ENCODE measurements at regions not wholly inside any gene's neighbourhood (a gene's known extent, or its start where the extent isn't known, plus 50 kb on each side); places are given as distances from the start of the nearest gene placed in this dataset.

- Histone ChIP-seq H3K36me3 (ENCODE audit: control insufficient read depth, insufficient read depth, low read length) (no peaks in the 10 kb centered on the region), H3K4me1 (ENCODE audit: control insufficient read depth, insufficient read depth, low read length) (no peaks in the 10 kb centered on the region), H3K4me3 (ENCODE audit: low read length) (no peak overlapping the region), H3K27ac (ENCODE audit: low read length) (no peak overlapping the region), H3K9me3 (replicated peaks; ENCODE audit: control insufficient read depth, low read depth, low read length) (no peaks in the 10 kb centered on the region), H3K27me3 (ENCODE audit: control insufficient read depth, insufficient read depth, low read length) (no peaks in the 10 kb centered on the region)
- DNase-seq = no peak
- WGBS (ENCODE audit: insufficient coverage) = 64% methylated on average over 2 of the region's 7 CpGs
Measured at GRCh38 chr7:38127216-38128207, 50.5 kb upstream of the STARD3NL start.
